ENCODE measurements at regions not wholly inside any gene's neighbourhood (a gene's known extent, or its start where the extent isn't known, plus 50 kb on each side); places are given as distances from the start of the nearest gene placed in this dataset.

DNA sequence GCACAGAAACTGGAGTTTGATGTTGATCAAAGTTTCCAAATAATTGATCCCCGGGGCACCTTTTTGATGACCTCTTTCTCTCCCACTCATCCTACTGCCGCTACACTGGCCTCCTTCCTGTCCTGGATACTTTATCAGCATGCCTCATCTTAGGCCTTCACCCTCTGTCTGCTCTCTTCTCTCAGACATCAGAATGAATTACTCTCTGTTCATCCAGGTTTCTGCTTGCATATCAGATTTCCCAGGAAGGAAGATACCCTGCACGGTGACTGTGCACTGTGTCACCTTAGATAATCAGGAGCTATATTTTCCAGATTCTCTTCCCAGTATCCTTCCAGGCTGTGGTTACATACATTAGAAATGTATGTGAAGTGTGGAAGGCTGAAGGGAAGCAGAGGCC lies 397.0 kb downstream of the DIRAS2 start:
- DNase-seq (ENCODE audit: low read depth in 1 of 2, low spot score in 1 of 2): no peak
- Histone ChIP-seq H3K4me3 (no peak overlapping the region), H3K36me3 (no peaks in the 10 kb centered on the region), H3K4me1 (ENCODE audit: low read depth) (no peaks in the 10 kb centered on the region), H3K9me3 (ENCODE audit: low read depth) (no peaks in the 10 kb centered on the region), H3K27ac (no peak overlapping the region), H3K27me3 (no peaks in the 10 kb centered on the region)
- TF ChIP-seq, protein P1, sequence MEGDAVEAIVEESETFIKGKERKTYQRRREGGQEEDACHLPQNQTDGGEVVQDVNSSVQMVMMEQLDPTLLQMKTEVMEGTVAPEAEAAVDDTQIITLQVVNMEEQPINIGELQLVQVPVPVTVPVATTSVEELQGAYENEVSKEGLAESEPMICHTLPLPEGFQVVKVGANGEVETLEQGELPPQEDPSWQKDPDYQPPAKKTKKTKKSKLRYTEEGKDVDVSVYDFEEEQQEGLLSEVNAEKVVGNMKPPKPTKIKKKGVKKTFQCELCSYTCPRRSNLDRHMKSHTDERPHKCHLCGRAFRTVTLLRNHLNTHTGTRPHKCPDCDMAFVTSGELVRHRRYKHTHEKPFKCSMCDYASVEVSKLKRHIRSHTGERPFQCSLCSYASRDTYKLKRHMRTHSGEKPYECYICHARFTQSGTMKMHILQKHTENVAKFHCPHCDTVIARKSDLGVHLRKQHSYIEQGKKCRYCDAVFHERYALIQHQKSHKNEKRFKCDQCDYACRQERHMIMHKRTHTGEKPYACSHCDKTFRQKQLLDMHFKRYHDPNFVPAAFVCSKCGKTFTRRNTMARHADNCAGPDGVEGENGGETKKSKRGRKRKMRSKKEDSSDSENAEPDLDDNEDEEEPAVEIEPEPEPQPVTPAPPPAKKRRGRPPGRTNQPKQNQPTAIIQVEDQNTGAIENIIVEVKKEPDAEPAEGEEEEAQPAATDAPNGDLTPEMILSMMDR (IDR thresholded peaks at IDR 0.05; ENCODE audit: low read depth, low read length): no peak

DNA sequence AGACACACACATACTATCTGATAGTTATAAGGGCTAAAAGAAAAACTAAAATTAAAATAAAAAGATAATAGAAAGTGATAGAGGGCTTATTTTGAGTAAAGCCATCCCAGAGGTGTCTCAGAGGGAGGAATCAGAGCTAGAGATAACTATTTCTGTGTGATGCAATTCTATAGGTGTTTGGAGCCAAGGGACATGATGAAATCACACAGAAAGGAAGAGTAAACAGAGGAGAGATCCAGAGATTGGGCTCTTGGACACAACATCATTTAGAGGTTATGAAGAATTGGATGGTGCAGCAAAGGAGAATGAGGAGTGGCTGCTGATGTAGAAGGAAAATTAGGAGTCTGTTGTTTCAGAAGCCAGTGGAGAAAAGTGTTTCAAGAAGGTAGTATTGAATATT lies 393.5 kb downstream of the DIRAS2 start:
- no peak overlapping the region for H3K4me3 ChIP-seq
- no peaks in the 10 kb centered on the region for H3K4me1 ChIP-seq (ENCODE audit: low read depth)
- H3K27ac ChIP-seq: no peak overlapping the region
- TF ChIP-seq, protein P1 (IDR thresholded peaks at IDR 0.05; ENCODE audit: low read depth, low read length): no peak
- no peaks in the 10 kb centered on the region for H3K36me3 ChIP-seq
- no peak for DNase-seq (ENCODE audit: low read depth in 1 of 2, low spot score in 1 of 2)
- H3K27me3 ChIP-seq: no peaks in the 10 kb centered on the region
- no peaks in the 10 kb centered on the region for H3K9me3 ChIP-seq (ENCODE audit: low read depth)

DNA sequence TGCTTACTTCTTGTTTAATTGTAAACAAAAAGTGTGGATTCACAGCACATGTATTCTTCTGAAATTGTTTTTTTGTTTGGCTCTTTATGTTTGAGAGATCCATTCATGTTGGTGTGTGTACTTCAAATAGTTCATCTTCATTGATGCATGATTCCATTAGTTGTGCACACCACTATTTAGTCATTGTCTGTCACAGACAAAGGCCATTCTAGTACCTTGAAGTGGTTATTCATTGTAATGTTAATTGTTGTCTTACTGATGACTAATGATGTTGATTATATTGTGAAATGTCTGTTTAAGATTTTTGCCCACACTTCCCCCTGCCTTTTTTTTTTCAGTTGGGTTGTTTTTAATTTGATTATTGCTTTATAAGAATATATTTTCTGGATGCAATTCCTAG lies 391.3 kb downstream of the DIRAS2 start:
- H3K27ac ChIP-seq: no peak overlapping the region
- H3K36me3 ChIP-seq: no peaks in the 10 kb centered on the region
- H3K4me3 ChIP-seq: no peak overlapping the region
- H3K27me3 ChIP-seq: no peaks in the 10 kb centered on the region
- TF ChIP-seq, protein P1 (IDR thresholded peaks at IDR 0.05; ENCODE audit: low read depth, low read length): no peak
- no peaks in the 10 kb centered on the region for H3K9me3 ChIP-seq (ENCODE audit: low read depth)
- no peak for DNase-seq (ENCODE audit: low read depth in 1 of 2, low spot score in 1 of 2)
- H3K4me1 ChIP-seq (ENCODE audit: low read depth): no peaks in the 10 kb centered on the region

DNA sequence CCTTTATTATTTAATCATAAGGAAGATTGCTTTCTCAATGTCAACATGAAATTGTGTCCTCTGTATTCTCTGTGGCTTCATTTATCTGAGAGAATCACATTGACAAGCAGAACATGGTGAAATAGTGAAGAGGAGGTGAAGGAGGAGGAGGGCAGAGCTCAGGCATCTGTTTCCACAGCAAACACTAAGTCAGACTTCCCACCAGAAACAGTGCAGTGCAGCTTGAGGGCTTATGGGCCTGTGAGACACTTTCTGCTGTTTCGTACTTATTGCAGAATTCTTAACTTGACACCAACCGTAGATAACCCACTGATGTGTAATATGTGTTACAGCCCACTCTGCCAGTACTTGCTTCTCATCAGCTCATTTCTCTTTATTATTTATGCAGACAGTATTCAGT lies 386.3 kb downstream of the DIRAS2 start:
- Histone ChIP-seq H3K27ac (no peak overlapping the region), H3K4me1 (ENCODE audit: low read depth) (no peaks in the 10 kb centered on the region), H3K9me3 (ENCODE audit: low read depth) (no peaks in the 10 kb centered on the region), H3K36me3 (no peaks in the 10 kb centered on the region), H3K4me3 (no peak overlapping the region), H3K27me3 (no peaks in the 10 kb centered on the region)
- TF ChIP-seq, protein P1 (IDR thresholded peaks at IDR 0.05; ENCODE audit: low read depth, low read length): no peak
- no peak for DNase-seq (ENCODE audit: low read depth in 1 of 2, low spot score in 1 of 2)

DNA sequence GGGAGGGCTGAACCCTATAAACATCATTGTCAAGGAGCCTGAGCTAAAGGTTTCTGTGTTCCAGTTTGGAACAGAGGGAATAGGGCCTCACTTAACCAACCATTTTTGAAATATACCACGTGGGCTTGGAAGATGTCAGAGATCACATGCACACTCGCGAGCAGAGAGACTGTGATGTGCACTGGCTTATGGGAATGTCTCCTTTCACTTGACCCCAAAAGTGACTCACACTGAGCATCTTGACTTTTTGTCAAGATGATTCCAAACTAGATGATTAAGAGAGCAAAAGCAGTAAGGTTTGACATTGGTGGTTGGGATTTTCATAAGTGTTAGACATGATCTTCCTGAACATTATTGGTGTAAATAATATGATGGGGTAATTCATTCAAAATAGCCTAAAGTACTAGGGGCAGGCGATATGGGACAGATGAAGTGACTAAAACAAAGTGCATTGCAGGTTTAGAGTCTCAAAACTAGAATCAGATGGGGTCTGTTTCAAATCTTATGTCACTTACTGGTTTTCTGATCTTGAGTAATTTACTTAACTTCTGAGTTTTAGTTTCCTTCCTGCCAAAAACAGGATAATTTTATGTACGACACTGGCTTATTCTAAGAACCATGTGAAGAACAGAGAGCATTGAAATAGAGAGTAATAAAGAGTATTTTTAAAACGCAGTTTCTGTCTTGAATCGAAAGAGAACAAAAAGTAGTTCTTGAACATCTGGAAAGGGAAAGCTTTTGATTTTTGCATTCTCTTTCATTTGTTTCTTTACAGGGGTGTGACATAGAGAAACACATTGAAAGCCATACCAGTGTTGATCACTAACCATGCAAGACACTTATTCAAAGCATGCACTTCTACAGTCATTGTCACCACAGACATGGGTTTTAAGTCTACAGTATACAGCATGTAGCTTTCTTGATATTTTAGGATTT lies 383.0 kb downstream of the DIRAS2 start:
- Histone ChIP-seq H3K4me3 (no peak overlapping the region), H3K27ac (no peak overlapping the region), H3K4me1 (ENCODE audit: low read depth) (no peaks in the 10 kb centered on the region), H3K27me3 (no peaks in the 10 kb centered on the region), H3K9me3 (ENCODE audit: low read depth) (no peaks in the 10 kb centered on the region), H3K36me3 (no peaks in the 10 kb centered on the region)
- DNase-seq (ENCODE audit: low read depth in 1 of 2, low spot score in 1 of 2): no peak
- TF ChIP-seq, protein P1 (IDR thresholded peaks at IDR 0.05; ENCODE audit: low read depth, low read length): no peak

Data from cardiac muscle cell (in vitro differentiated cells and primary cell).